WTC11 (cell line): ENCODE measurements at regions not wholly inside any gene's neighbourhood (a gene's known extent, or its start where the extent isn't known, plus 50 kb on each side); places are given as distances from the start of the nearest gene placed in this dataset.
"Not testable (repeated sequence)": the region's sequence is repeated elsewhere in the genome, so short reads cannot be mapped to it uniquely, and the experiment has no call there.

ENCODE experiments used
- FOXK1 ChIP-seq: sonication (generic); formaldehyde crosslinking; IDR thresholded peaks from 2 replicates; pipeline ENCODE4 v1.8.0; 2022; ENCODE audit warnings: mild to moderate bottlenecking, moderate library complexity, missing genetic modification reagents
- NFYB ChIP-seq: sonication (generic); formaldehyde crosslinking; conservative IDR thresholded peaks from 2 replicates; pipeline ENCODE4 v1.8.0; 2022; ENCODE audit warnings: low read depth, missing genetic modification reagents
- RELA ChIP-seq: sonication (generic); formaldehyde crosslinking; IDR thresholded peaks from 2 replicates; pipeline ENCODE4 v1.8.1; 2022; ENCODE audit warnings: missing genetic modification reagents, mild to moderate bottlenecking, borderline replicate concordance
- SP1 ChIP-seq: sonication (generic); formaldehyde crosslinking; conservative IDR thresholded peaks from 2 replicates; pipeline ENCODE4 v1.8.1; 2022; ENCODE audit warnings: missing genetic modification reagents
- TF ChIP-seq, protein P1 (sequence below): fragments of 200-600 bp; IDR thresholded peaks from 2 replicates; pipeline ENCODE4 v1.8.0; 2022; ENCODE audit warnings: antibody characterized with exemption
- TF ChIP-seq, protein P2 (sequence below): sonication (generic); formaldehyde crosslinking; IDR thresholded peaks from 2 replicates; pipeline ENCODE4 v1.8.1; 2022; ENCODE audit warnings: mild to moderate bottlenecking, missing genetic modification reagents, moderate library complexity, borderline replicate concordance
- TF ChIP-seq, protein P3 (sequence below): sonication (generic); formaldehyde crosslinking; IDR thresholded peaks from 2 replicates; pipeline ENCODE4 v1.8.1; 2022; ENCODE audit warnings: low read depth, missing genetic modification reagents, borderline replicate concordance
- TF ChIP-seq, protein P4 (sequence below): sonication (generic); formaldehyde crosslinking; IDR thresholded peaks from 2 replicates; pipeline ENCODE4 v1.8.0; 2023; ENCODE audit warnings: missing genetic modification reagents

DNA sequence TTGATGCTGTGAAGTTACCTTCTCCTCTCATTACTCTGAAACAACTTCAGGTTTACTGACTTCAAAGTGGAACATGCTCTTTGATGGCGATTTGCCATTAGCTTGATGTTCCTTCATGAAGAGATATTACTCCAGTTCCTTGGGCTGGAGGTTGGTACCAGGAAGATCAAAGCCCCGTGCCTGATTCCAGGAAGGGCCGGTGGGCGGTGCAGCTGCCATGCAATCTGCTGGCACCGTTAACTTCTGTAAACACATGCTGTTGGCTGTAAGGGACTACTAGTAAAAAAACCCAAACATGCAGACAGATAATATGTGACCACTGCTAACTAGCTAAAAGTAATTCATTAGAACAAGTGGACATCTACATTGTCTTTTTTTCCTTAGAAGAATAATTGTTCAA, 182.8 kb upstream of the SPATA31A3 start:
- TF ChIP-seq, protein P1, sequence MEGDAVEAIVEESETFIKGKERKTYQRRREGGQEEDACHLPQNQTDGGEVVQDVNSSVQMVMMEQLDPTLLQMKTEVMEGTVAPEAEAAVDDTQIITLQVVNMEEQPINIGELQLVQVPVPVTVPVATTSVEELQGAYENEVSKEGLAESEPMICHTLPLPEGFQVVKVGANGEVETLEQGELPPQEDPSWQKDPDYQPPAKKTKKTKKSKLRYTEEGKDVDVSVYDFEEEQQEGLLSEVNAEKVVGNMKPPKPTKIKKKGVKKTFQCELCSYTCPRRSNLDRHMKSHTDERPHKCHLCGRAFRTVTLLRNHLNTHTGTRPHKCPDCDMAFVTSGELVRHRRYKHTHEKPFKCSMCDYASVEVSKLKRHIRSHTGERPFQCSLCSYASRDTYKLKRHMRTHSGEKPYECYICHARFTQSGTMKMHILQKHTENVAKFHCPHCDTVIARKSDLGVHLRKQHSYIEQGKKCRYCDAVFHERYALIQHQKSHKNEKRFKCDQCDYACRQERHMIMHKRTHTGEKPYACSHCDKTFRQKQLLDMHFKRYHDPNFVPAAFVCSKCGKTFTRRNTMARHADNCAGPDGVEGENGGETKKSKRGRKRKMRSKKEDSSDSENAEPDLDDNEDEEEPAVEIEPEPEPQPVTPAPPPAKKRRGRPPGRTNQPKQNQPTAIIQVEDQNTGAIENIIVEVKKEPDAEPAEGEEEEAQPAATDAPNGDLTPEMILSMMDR: not testable (repeated sequence)
- TF ChIP-seq RELA (CRISPR knock-in tag); NFYB; SP1 (CRISPR knock-in tag); FOXK1: not testable (repeated sequence)
- TF ChIP-seq, protein P2, sequence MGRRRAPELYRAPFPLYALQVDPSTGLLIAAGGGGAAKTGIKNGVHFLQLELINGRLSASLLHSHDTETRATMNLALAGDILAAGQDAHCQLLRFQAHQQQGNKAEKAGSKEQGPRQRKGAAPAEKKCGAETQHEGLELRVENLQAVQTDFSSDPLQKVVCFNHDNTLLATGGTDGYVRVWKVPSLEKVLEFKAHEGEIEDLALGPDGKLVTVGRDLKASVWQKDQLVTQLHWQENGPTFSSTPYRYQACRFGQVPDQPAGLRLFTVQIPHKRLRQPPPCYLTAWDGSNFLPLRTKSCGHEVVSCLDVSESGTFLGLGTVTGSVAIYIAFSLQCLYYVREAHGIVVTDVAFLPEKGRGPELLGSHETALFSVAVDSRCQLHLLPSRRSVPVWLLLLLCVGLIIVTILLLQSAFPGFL: not testable (repeated sequence)
- TF ChIP-seq, protein P3, sequence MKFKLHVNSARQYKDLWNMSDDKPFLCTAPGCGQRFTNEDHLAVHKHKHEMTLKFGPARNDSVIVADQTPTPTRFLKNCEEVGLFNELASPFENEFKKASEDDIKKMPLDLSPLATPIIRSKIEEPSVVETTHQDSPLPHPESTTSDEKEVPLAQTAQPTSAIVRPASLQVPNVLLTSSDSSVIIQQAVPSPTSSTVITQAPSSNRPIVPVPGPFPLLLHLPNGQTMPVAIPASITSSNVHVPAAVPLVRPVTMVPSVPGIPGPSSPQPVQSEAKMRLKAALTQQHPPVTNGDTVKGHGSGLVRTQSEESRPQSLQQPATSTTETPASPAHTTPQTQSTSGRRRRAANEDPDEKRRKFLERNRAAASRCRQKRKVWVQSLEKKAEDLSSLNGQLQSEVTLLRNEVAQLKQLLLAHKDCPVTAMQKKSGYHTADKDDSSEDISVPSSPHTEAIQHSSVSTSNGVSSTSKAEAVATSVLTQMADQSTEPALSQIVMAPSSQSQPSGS (CRISPR knock-in tag): not testable (repeated sequence)
- TF ChIP-seq, protein P4, sequence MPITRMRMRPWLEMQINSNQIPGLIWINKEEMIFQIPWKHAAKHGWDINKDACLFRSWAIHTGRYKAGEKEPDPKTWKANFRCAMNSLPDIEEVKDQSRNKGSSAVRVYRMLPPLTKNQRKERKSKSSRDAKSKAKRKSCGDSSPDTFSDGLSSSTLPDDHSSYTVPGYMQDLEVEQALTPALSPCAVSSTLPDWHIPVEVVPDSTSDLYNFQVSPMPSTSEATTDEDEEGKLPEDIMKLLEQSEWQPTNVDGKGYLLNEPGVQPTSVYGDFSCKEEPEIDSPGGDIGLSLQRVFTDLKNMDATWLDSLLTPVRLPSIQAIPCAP (CRISPR knock-in tag): not testable (repeated sequence)
